ENCODE measurements at regions not wholly inside any gene's neighbourhood (a gene's known extent, or its start where the extent isn't known, plus 50 kb on each side); places are given as distances from the start of the nearest gene placed in this dataset.

- Mint-ChIP-seq H3K27ac (ENCODE audit: unreplicated experiment) (no peak overlapping the region), H3K36me3 (ENCODE audit: low read depth) (no peaks in the 10 kb centered on the region), H3K4me3 (ENCODE audit: unreplicated experiment) (no peak overlapping the region), H3K9me3 (ENCODE audit: low read depth) (no peaks in the 10 kb centered on the region), H3K4me1 (ENCODE audit: low read depth) (peaks cover 26% of the 10 kb centered on the region), H3K27me3 (ENCODE audit: low read depth) (peaks cover 5% of the 10 kb centered on the region)
- no peak for DNase-seq (ENCODE audit: low spot score)
- TF ChIP-seq CTCF (IDR thresholded peaks at IDR 0.05) = no peak
Measured at GRCh38 chr15:31461375-31461774, 134.7 kb downstream of the KLF13 start.

- no peak overlapping the region for H3K4me3 Mint-ChIP-seq (ENCODE audit: unreplicated experiment)
- peaks cover 22% of the 10 kb centered on the region for H3K4me1 Mint-ChIP-seq (ENCODE audit: low read depth)
- TF ChIP-seq CTCF (IDR thresholded peaks at IDR 0.05) = peak; percentile 62
- no peak overlapping the region for H3K27ac Mint-ChIP-seq (ENCODE audit: unreplicated experiment)
- no peaks in the 10 kb centered on the region for H3K9me3 Mint-ChIP-seq (ENCODE audit: low read depth)
- peaks cover 5% of the 10 kb centered on the region for H3K27me3 Mint-ChIP-seq (ENCODE audit: low read depth)
- no peak for DNase-seq (ENCODE audit: low spot score)
- H3K36me3 Mint-ChIP-seq (ENCODE audit: low read depth) = no peaks in the 10 kb centered on the region
Measured at GRCh38 chr15:31461911-31462480, 135.4 kb downstream of the KLF13 start.

- H3K4me3 Mint-ChIP-seq (ENCODE audit: unreplicated experiment) = no peak overlapping the region
- TF ChIP-seq CTCF (IDR thresholded peaks at IDR 0.05) = no peak
- no peak overlapping the region for H3K27ac Mint-ChIP-seq (ENCODE audit: unreplicated experiment)
- DNase-seq (ENCODE audit: low spot score) = no peak
- H3K27me3 Mint-ChIP-seq (ENCODE audit: low read depth) = peaks cover 5% of the 10 kb centered on the region
- peaks cover 7% of the 10 kb centered on the region for H3K4me1 Mint-ChIP-seq (ENCODE audit: low read depth)
- no peaks in the 10 kb centered on the region for H3K36me3 Mint-ChIP-seq (ENCODE audit: low read depth)
- no peaks in the 10 kb centered on the region for H3K9me3 Mint-ChIP-seq (ENCODE audit: low read depth)
Measured at GRCh38 chr15:31463521-31464102, 137.0 kb downstream of the KLF13 start.

- DNase-seq (ENCODE audit: low spot score) = no peak
- Mint-ChIP-seq H3K27me3 (ENCODE audit: low read depth) (peaks cover 5% of the 10 kb centered on the region), H3K4me3 (ENCODE audit: unreplicated experiment) (no peak overlapping the region), H3K27ac (ENCODE audit: unreplicated experiment) (no peak overlapping the region), H3K36me3 (ENCODE audit: low read depth) (no peaks in the 10 kb centered on the region), H3K9me3 (ENCODE audit: low read depth) (no peaks in the 10 kb centered on the region), H3K4me1 (ENCODE audit: low read depth) (peaks cover 5% of the 10 kb centered on the region)
- no peak for TF ChIP-seq CTCF (IDR thresholded peaks at IDR 0.05)
Measured at GRCh38 chr15:31464216-31465082, 137.8 kb downstream of the KLF13 start.

- H3K9me3 Mint-ChIP-seq (ENCODE audit: low read depth) = no peaks in the 10 kb centered on the region
- H3K36me3 Mint-ChIP-seq (ENCODE audit: low read depth) = no peaks in the 10 kb centered on the region
- no peak for TF ChIP-seq CTCF (IDR thresholded peaks at IDR 0.05)
Measured at GRCh38 chr15:31465083-31465955, 138.7 kb downstream of the KLF13 start.

More at GRCh38 chr15:31465083-31465955, 138.7 kb downstream of the KLF13 start:
- DNase-seq (ENCODE audit: low spot score) = no peak
- peaks cover 5% of the 10 kb centered on the region for H3K4me1 Mint-ChIP-seq (ENCODE audit: low read depth)
- H3K27me3 Mint-ChIP-seq (ENCODE audit: low read depth) = peaks cover 5% of the 10 kb centered on the region
- no peak overlapping the region for H3K27ac Mint-ChIP-seq (ENCODE audit: unreplicated experiment)
- no peak overlapping the region for H3K4me3 Mint-ChIP-seq (ENCODE audit: unreplicated experiment)
